ENCODE measurements at regions not wholly inside any gene's neighbourhood (a gene's known extent, or its start where the extent isn't known, plus 50 kb on each side); places are given as distances from the start of the nearest gene placed in this dataset.

GRCh38 chr2:7973801-7974480 lies 707.9 kb upstream of the ID2 start:
- H3K36me3 ChIP-seq: no peaks in the 10 kb centered on the region
- DNase-seq: no peak
- H3K4me1 ChIP-seq: peaks cover 0 to 5% (median 0%) of the 10 kb centered on the region in 3 donors
- TF ChIP-seq POLR2A (IDR thresholded peaks at IDR 0.05): no peak
- no peak for TF ChIP-seq CTCF (IDR thresholded peaks at IDR 0.05)
- no peak overlapping the region for H3K27ac ChIP-seq
- 77 to 85% methylated on average over 8 of the region's 8 CpGs for WGBS, 2 donors
- H3K4me3 ChIP-seq: no peak overlapping the region
- no peaks in the 10 kb centered on the region for H3K27me3 ChIP-seq
- intact Hi-C loops (cut with DNase I): no loop called here
- H3K9me3 ChIP-seq: no peaks in the 10 kb centered on the region

GRCh38 chr2:7974936-7975335 lies 706.9 kb upstream of the ID2 start:
- WGBS, 2 donors: 81 to 93% methylated on average over 5 of the region's 5 CpGs
- intact Hi-C loops (cut with DNase I): no loop called here
- Histone ChIP-seq H3K9me3 (no peaks in the 10 kb centered on the region), H3K27me3 (no peaks in the 10 kb centered on the region), H3K4me1 (peaks cover 0 to 5% (median 0%) of the 10 kb centered on the region in 3 donors), H3K4me3 (no peak overlapping the region), H3K27ac (no peak overlapping the region), H3K36me3 (no peaks in the 10 kb centered on the region)
- DNase-seq: no peak
- TF ChIP-seq CTCF (IDR thresholded peaks at IDR 0.05) (no peak), POLR2A (IDR thresholded peaks at IDR 0.05) (no peak)

GRCh38 chr2:7976206-7976605 lies 705.6 kb upstream of the ID2 start:
- Histone ChIP-seq H3K4me3 (no peak overlapping the region), H3K27me3 (no peaks in the 10 kb centered on the region), H3K9me3 (no peaks in the 10 kb centered on the region), H3K27ac (no peak overlapping the region), H3K36me3 (no peaks in the 10 kb centered on the region), H3K4me1 (peaks cover 0 to 5% (median 0%) of the 10 kb centered on the region in 3 donors)
- intact Hi-C loops (cut with DNase I): no loop called here
- DNase-seq: no peak
- TF ChIP-seq POLR2A (IDR thresholded peaks at IDR 0.05) (no peak), CTCF (IDR thresholded peaks at IDR 0.05) (no peak)
- 89 to 90% methylated on average over 7 of the region's 7 CpGs for WGBS, 2 donors

GRCh38 chr2:7977981-7978380 lies 703.9 kb upstream of the ID2 start:
- Histone ChIP-seq H3K27ac (no peak overlapping the region), H3K27me3 (no peaks in the 10 kb centered on the region), H3K4me3 (no peak overlapping the region), H3K36me3 (no peaks in the 10 kb centered on the region), H3K9me3 (no peaks in the 10 kb centered on the region), H3K4me1 (peaks cover 0 to 5% (median 0%) of the 10 kb centered on the region in 3 donors)
- no peak for DNase-seq
- intact Hi-C loops (cut with DNase I): no loop called here
- TF ChIP-seq POLR2A (IDR thresholded peaks at IDR 0.05) (no peak), CTCF (IDR thresholded peaks at IDR 0.05) (no peak)
- WGBS, 2 donors: 75 to 78% methylated on average over 8 of the region's 8 CpGs

GRCh38 chr2:7982054-7982453 lies 699.8 kb upstream of the ID2 start:
- Histone ChIP-seq H3K4me3 (no peak overlapping the region), H3K27ac (no peak overlapping the region), H3K36me3 (no peaks in the 10 kb centered on the region), H3K9me3 (no peaks in the 10 kb centered on the region), H3K4me1 (peaks cover 0 to 10% (median 0%) of the 10 kb centered on the region in 3 donors), H3K27me3 (no peaks in the 10 kb centered on the region)
- TF ChIP-seq POLR2A (IDR thresholded peaks at IDR 0.05) (no peak), CTCF (IDR thresholded peaks at IDR 0.05) (no peak)
- 70 to 76% methylated on average over 1 of the region's 1 CpG for WGBS, 2 donors
- intact Hi-C loops (cut with DNase I): no loop called here
- DNase-seq: no peak
